ENCODE measurements at regions not wholly inside any gene's neighbourhood (a gene's known extent, or its start where the extent isn't known, plus 50 kb on each side); places are given as distances from the start of the nearest gene placed in this dataset.

DNA sequence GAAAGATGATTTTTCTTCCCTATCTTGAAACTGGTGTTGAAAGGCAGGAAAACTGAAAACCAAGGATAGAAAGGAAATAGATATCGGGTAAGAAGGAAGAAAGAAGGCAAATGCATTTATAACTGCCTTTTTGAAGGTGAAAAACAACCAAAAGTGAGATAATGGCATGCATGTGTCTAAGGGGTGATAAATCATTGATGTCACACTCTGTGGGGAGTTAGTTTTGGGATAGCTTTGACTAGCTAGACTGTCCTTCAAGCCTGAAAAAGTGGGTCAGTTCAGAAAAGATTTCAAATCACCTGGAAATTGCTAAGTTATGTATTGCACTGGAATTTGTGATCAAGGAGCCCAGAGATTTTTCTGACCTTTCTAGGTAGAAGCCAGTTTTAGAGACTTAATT is 142.2 kb upstream of the UMPS start:
- no peaks in the 10 kb centered on the region for H3K27me3 ChIP-seq (ENCODE audit: control insufficient read depth, insufficient read depth, low read length)
- FAIRE-seq (no peak), DNase-seq (no peak)
- peaks cover 3 to 9% (median 7%) of the 10 kb centered on the region in 3 donors for H3K4me1 ChIP-seq (ENCODE audit: control insufficient read depth in 2 of 3, insufficient read depth in 2 of 3, low read depth in 1 of 3, low read length in 3 of 3)
- H3K4me3 ChIP-seq (ENCODE audit: low read length in 3 of 3) = no peak overlapping the region
- TF ChIP-seq, protein P1, sequence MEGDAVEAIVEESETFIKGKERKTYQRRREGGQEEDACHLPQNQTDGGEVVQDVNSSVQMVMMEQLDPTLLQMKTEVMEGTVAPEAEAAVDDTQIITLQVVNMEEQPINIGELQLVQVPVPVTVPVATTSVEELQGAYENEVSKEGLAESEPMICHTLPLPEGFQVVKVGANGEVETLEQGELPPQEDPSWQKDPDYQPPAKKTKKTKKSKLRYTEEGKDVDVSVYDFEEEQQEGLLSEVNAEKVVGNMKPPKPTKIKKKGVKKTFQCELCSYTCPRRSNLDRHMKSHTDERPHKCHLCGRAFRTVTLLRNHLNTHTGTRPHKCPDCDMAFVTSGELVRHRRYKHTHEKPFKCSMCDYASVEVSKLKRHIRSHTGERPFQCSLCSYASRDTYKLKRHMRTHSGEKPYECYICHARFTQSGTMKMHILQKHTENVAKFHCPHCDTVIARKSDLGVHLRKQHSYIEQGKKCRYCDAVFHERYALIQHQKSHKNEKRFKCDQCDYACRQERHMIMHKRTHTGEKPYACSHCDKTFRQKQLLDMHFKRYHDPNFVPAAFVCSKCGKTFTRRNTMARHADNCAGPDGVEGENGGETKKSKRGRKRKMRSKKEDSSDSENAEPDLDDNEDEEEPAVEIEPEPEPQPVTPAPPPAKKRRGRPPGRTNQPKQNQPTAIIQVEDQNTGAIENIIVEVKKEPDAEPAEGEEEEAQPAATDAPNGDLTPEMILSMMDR (IDR thresholded peaks at IDR 0.05; ENCODE audit: borderline replicate concordance, extremely low read depth, insufficient read depth) = no peak
- H3K9me3 ChIP-seq (ENCODE audit: control insufficient read depth in 2 of 3, insufficient read depth in 1 of 3, low read length in 3 of 3) = no peaks in the 10 kb centered on the region
- intact Hi-C loops (cut with DNase I) = no loop called here
- H3K36me3 ChIP-seq (ENCODE audit: control insufficient read depth in 2 of 3, insufficient read depth in 3 of 3, low read length in 3 of 3) = no peaks in the 10 kb centered on the region
- H3K27ac ChIP-seq (ENCODE audit: low read depth in 2 of 2, low read length in 2 of 2) = no peak overlapping the region
- no peak overlapping the region for H3K9ac ChIP-seq (ENCODE audit: low read length in 3 of 3)

DNA sequence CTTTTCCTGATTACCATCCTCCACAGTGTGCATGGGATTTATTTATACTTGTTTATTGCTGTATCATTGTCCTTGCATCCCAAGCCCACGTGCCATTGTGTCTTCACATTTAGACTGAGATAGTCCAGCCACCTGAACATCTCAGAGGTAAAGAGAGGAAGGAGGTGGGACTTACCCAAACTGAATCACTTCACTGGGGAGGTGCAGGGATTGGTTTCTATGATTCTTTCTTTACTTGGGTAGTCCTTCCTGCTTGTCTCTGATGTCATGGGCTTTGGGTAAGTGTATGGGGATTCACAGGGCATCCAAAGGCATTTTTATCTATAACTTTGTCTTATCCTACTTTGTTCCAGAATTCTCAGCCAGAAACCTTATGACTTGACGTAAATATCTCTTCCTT is 141.5 kb upstream of the UMPS start:
- Histone ChIP-seq H3K27ac (ENCODE audit: low read depth in 2 of 2, low read length in 2 of 2) (no peak overlapping the region), H3K4me1 (ENCODE audit: control insufficient read depth in 2 of 3, insufficient read depth in 2 of 3, low read depth in 1 of 3, low read length in 3 of 3) (peaks cover 3 to 14% (median 13%) of the 10 kb centered on the region in 3 donors)
- no peak for FAIRE-seq

DNA sequence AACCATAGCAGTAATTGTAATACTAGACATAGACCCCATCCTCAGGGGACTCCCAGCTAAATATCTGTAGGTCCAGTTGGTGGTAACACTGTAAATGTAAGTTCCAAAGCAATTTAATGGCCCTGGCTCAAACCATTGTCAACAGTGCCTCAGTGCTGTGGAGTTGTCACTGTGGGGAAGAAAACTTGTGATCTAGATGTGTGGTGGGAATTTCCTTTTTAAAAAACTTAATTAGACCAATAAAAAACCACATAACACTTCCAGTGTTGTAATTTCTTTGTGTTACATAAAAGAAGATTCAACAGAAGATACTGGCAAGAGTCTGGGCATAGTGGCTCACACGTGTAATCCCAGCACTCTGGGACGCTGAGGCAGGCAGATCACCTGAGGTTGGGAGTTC is 138.6 kb upstream of the UMPS start:
- Histone ChIP-seq H3K27me3 (ENCODE audit: control insufficient read depth, insufficient read depth, low read length) (no peaks in the 10 kb centered on the region), H3K27ac (ENCODE audit: low read depth in 2 of 2, low read length in 2 of 2) (no peak overlapping the region), H3K4me3 (ENCODE audit: low read length in 3 of 3) (no peak overlapping the region), H3K9ac (ENCODE audit: low read length in 3 of 3) (no peak overlapping the region), H3K4me1 (ENCODE audit: control insufficient read depth in 2 of 3, insufficient read depth in 2 of 3, low read depth in 1 of 3, low read length in 3 of 3) (peaks cover 3 to 9% (median 7%) of the 10 kb centered on the region in 3 donors), H3K9me3 (ENCODE audit: control insufficient read depth in 2 of 3, insufficient read depth in 1 of 3, low read length in 3 of 3) (no peaks in the 10 kb centered on the region), H3K36me3 (ENCODE audit: control insufficient read depth in 2 of 3, insufficient read depth in 3 of 3, low read length in 3 of 3) (no peaks in the 10 kb centered on the region)
- FAIRE-seq (no peak), DNase-seq (no peak)
- intact Hi-C loops (cut with DNase I) = no loop called here
- TF ChIP-seq, protein P1 (IDR thresholded peaks at IDR 0.05; ENCODE audit: borderline replicate concordance, extremely low read depth, insufficient read depth) = no peak

More for the DNA sequence above, 141.5 kb upstream of the UMPS start:
- Histone ChIP-seq H3K27me3 (ENCODE audit: control insufficient read depth, insufficient read depth, low read length) (no peaks in the 10 kb centered on the region), H3K36me3 (ENCODE audit: control insufficient read depth in 2 of 3, insufficient read depth in 3 of 3, low read length in 3 of 3) (no peaks in the 10 kb centered on the region), H3K4me3 (ENCODE audit: low read length in 3 of 3) (no peak overlapping the region), H3K9ac (ENCODE audit: low read length in 3 of 3) (no peak overlapping the region), H3K9me3 (ENCODE audit: control insufficient read depth in 2 of 3, insufficient read depth in 1 of 3, low read length in 3 of 3) (no peaks in the 10 kb centered on the region)
- DNase-seq = no peak
- intact Hi-C loops (cut with DNase I) = no loop called here
- TF ChIP-seq, protein P1 (IDR thresholded peaks at IDR 0.05; ENCODE audit: borderline replicate concordance, extremely low read depth, insufficient read depth) = no peak
